ENCODE measurements at regions not wholly inside any gene's neighbourhood (a gene's known extent, or its start where the extent isn't known, plus 50 kb on each side); places are given as distances from the start of the nearest gene placed in this dataset.

GRCh38 chr18:76691800-76692199 lies 130.6 kb upstream of the ZNF236 start:
- Histone ChIP-seq H3K4me1 (peaks cover 0 to 7% (median 3%) of the 10 kb centered on the region in 4 donors), H3K27me3 (peaks cover 0 to 27% (median 0%) of the 10 kb centered on the region in 4 donors), H3K4me3 (no peak overlapping the region), H3K27ac (replicated peaks in 1 of 4) (no peak overlapping the region), H3K9me3 (no peaks in the 10 kb centered on the region), H3K36me3 (no peaks in the 10 kb centered on the region)
- TF ChIP-seq POLR2A (IDR thresholded peaks at IDR 0.05; ENCODE audit: low read depth) (no peak), EP300 (IDR thresholded peaks at IDR 0.05) (no peak), POLR2AphosphoS5 (IDR thresholded peaks at IDR 0.05) (no peak)
- TF ChIP-seq, protein P1, sequence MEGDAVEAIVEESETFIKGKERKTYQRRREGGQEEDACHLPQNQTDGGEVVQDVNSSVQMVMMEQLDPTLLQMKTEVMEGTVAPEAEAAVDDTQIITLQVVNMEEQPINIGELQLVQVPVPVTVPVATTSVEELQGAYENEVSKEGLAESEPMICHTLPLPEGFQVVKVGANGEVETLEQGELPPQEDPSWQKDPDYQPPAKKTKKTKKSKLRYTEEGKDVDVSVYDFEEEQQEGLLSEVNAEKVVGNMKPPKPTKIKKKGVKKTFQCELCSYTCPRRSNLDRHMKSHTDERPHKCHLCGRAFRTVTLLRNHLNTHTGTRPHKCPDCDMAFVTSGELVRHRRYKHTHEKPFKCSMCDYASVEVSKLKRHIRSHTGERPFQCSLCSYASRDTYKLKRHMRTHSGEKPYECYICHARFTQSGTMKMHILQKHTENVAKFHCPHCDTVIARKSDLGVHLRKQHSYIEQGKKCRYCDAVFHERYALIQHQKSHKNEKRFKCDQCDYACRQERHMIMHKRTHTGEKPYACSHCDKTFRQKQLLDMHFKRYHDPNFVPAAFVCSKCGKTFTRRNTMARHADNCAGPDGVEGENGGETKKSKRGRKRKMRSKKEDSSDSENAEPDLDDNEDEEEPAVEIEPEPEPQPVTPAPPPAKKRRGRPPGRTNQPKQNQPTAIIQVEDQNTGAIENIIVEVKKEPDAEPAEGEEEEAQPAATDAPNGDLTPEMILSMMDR (IDR thresholded peaks at IDR 0.05): no peak
- 51% methylated on average over 7 of the region's 7 CpGs for WGBS
- intact Hi-C loops (cut with DNase I): loop anchor here (10.0 kb wide), 1 partner anchor 187 kb away; no protein-coding TSS in a partner anchor
- DNase-seq (ENCODE audit: extremely low spot score): no peak

DNA sequence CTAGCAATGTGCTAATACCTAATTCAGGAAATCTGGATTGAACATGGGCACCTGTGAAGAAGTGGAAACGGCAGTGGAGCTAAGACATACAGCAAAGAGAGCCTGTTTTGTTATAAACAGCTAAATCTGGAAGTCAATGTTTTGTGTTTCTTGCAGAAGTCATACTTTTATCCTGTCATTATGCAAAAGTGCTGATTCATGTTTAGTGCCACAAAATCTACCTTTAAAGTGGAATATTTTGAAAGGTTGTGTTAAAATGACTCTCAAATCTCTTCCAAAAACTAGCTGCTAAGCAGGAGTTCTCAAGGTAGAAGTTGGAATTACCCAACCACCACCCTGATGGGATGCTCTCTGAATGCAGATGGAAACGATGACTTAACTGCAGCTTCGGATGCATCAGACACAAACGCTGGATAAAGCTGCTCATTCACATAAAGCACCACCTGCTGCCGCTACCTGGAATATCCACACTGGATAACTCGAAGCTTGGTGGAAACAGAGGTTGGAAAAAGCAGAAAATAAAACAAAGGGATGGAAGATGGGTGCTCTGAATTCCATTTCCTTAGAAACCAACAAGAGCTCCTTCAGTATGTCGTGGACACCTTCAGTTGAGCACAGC lies 132.6 kb upstream of the ZNF236 start:
- no peaks in the 10 kb centered on the region for H3K9me3 ChIP-seq
- no peaks in the 10 kb centered on the region for H3K36me3 ChIP-seq
- peaks cover 0 to 27% (median 0%) of the 10 kb centered on the region in 4 donors for H3K27me3 ChIP-seq
- H3K4me3 ChIP-seq: no peak overlapping the region
- H3K27ac ChIP-seq (replicated peaks in 1 of 4): no peak overlapping the region
- H3K4me1 ChIP-seq: peaks cover 3 to 13% (median 8%) of the 10 kb centered on the region in 4 donors
- no peak for DNase-seq (ENCODE audit: extremely low spot score)
- WGBS: 75% methylated on average over 7 of the region's 7 CpGs
- TF ChIP-seq POLR2A (IDR thresholded peaks at IDR 0.05; ENCODE audit: low read depth): no peak
- TF ChIP-seq POLR2AphosphoS5 (IDR thresholded peaks at IDR 0.05): no peak
- no peak for TF ChIP-seq EP300 (IDR thresholded peaks at IDR 0.05)
- TF ChIP-seq, protein P1 (IDR thresholded peaks at IDR 0.05): no peak
- intact Hi-C loops (cut with DNase I): loop anchor here (5.0 to 10.0 kb wide), 2 partner anchors 67 to 185 kb away; no protein-coding TSS in a partner anchor

- no peak overlapping the region for H3K27ac ChIP-seq (replicated peaks in 1 of 4)
- peaks cover 0 to 27% (median 0%) of the 10 kb centered on the region in 4 donors for H3K27me3 ChIP-seq
- no peak overlapping the region for H3K4me3 ChIP-seq
- DNase-seq (ENCODE audit: extremely low spot score): no peak
- H3K36me3 ChIP-seq: no peaks in the 10 kb centered on the region
- H3K9me3 ChIP-seq: no peaks in the 10 kb centered on the region
- peaks cover 3 to 13% (median 8%) of the 10 kb centered on the region in 4 donors for H3K4me1 ChIP-seq
- TF ChIP-seq POLR2AphosphoS5 (IDR thresholded peaks at IDR 0.05) (no peak), EP300 (IDR thresholded peaks at IDR 0.05) (no peak)
- TF ChIP-seq, protein P1 (IDR thresholded peaks at IDR 0.05): no peak
- 63% methylated on average over 15 of the region's 15 CpGs for WGBS
- intact Hi-C loops (cut with DNase I): loop anchor here (5.0 kb wide), 1 partner anchor 67 kb away; no protein-coding TSS in a partner anchor
Measured at GRCh38 chr18:76688724-76689472, 133.5 kb upstream of the ZNF236 start.

- H3K27ac ChIP-seq (replicated peaks in 1 of 4): peak overlapping the region in 3 of 4 donors; percentile 23 to 36 (median 28)
- TF ChIP-seq POLR2AphosphoS5 (IDR thresholded peaks at IDR 0.05): no peak
- TF ChIP-seq POLR2A (IDR thresholded peaks at IDR 0.05; ENCODE audit: low read depth): no peak
- TF ChIP-seq, protein P1 (IDR thresholded peaks at IDR 0.05): no peak
- no peak for TF ChIP-seq EP300 (IDR thresholded peaks at IDR 0.05)
- WGBS: 54% methylated on average over 10 of the region's 10 CpGs
- intact Hi-C loops (cut with DNase I): loop anchor here (5.0 kb wide), 1 partner anchor 65 kb away; no protein-coding TSS in a partner anchor
- no peak for DNase-seq (ENCODE audit: extremely low spot score)
- H3K4me3 ChIP-seq: no peak overlapping the region
- no peaks in the 10 kb centered on the region for H3K36me3 ChIP-seq
- no peaks in the 10 kb centered on the region for H3K9me3 ChIP-seq
- H3K4me1 ChIP-seq: peaks cover 3 to 13% (median 8%) of the 10 kb centered on the region in 4 donors
- H3K27me3 ChIP-seq: peaks cover 0 to 27% (median 0%) of the 10 kb centered on the region in 4 donors
Measured at GRCh38 chr18:76687304-76687962, 134.9 kb upstream of the ZNF236 start.
